ENCODE measurements at regions not wholly inside any gene's neighbourhood (a gene's known extent, or its start where the extent isn't known, plus 50 kb on each side); places are given as distances from the start of the nearest gene placed in this dataset.

DNA sequence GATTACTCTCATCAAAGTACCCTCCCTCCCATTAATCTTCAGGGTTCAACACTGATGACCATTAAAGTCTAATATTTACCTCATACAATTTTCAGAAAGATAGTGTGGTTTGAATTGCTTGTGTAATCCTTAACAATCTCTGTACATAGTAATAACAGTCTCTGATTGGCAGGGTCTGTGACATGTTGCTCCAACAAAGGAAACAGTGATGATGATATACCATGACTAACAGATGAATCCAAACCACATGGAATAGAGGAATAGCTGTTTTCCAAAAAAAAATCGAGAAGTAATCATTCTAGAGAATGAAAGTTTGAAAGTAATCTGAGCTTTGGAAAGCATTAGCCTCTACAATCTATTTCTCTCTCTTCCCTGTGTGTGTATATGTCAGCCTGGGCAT, 610.1 kb upstream of the NEGR1 start:
- Histone ChIP-seq H3K36me3 (ENCODE audit: control insufficient read depth, insufficient read depth, low read length) (no peaks in the 10 kb centered on the region), H3K27me3 (ENCODE audit: control insufficient read depth, insufficient read depth, low read length) (no peaks in the 10 kb centered on the region), H3K4me3 (ENCODE audit: low read depth, low read length) (no peak overlapping the region)
- no peak for DNase-seq (ENCODE audit: low read depth)
- POLR2A ChIA-PET = no interaction called here
- CTCF ChIA-PET = no interaction called here
- TF ChIP-seq, protein P1, sequence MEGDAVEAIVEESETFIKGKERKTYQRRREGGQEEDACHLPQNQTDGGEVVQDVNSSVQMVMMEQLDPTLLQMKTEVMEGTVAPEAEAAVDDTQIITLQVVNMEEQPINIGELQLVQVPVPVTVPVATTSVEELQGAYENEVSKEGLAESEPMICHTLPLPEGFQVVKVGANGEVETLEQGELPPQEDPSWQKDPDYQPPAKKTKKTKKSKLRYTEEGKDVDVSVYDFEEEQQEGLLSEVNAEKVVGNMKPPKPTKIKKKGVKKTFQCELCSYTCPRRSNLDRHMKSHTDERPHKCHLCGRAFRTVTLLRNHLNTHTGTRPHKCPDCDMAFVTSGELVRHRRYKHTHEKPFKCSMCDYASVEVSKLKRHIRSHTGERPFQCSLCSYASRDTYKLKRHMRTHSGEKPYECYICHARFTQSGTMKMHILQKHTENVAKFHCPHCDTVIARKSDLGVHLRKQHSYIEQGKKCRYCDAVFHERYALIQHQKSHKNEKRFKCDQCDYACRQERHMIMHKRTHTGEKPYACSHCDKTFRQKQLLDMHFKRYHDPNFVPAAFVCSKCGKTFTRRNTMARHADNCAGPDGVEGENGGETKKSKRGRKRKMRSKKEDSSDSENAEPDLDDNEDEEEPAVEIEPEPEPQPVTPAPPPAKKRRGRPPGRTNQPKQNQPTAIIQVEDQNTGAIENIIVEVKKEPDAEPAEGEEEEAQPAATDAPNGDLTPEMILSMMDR (IDR thresholded peaks at IDR 0.05; ENCODE audit: insufficient read depth, low read depth, low read length) = no peak

- ChIA-PET POLR2A (no interaction called here), CTCF (no interaction called here)
- TF ChIP-seq, protein P1 (IDR thresholded peaks at IDR 0.05; ENCODE audit: insufficient read depth, low read depth, low read length) = no peak
- H3K36me3 ChIP-seq (ENCODE audit: control insufficient read depth, insufficient read depth, low read length) = no peaks in the 10 kb centered on the region
- no peak for DNase-seq (ENCODE audit: low read depth)
- no peaks in the 10 kb centered on the region for H3K27me3 ChIP-seq (ENCODE audit: control insufficient read depth, insufficient read depth, low read length)
- H3K4me3 ChIP-seq (ENCODE audit: low read depth, low read length) = no peak overlapping the region
These were observed 609.6 kb upstream of the NEGR1 start for GRCh38 chr1:72891976-72892375.

GRCh38 chr1:72885841-72886240, 603.5 kb upstream of the NEGR1 start:
- no peak for DNase-seq (ENCODE audit: low read depth)
- Histone ChIP-seq H3K4me3 (ENCODE audit: low read depth, low read length) (no peak overlapping the region), H3K27me3 (ENCODE audit: control insufficient read depth, insufficient read depth, low read length) (no peaks in the 10 kb centered on the region), H3K36me3 (ENCODE audit: control insufficient read depth, insufficient read depth, low read length) (no peaks in the 10 kb centered on the region)
- POLR2A ChIA-PET = no interaction called here
- TF ChIP-seq, protein P1 (IDR thresholded peaks at IDR 0.05; ENCODE audit: insufficient read depth, low read depth, low read length) = no peak
- CTCF ChIA-PET = no interaction called here

DNA sequence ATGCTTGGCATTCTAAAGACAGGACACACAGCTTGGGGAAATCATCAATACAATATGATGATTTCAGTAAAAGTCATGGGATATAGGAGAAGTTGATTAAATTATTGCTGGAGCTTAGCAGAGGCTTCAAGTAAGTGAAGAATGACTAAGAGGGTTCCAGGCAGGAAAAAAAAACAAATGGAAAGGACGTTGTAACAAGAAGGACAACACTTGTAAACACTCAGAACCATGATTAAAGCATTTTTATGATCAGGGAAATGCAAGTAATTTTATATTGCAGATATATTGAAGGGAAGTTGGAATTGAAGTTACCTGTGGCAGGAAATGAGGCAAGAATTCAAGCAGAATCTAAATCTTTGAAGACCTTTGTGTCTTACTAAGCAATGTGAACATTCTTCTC, 602.7 kb upstream of the NEGR1 start:
- TF ChIP-seq, protein P1 (IDR thresholded peaks at IDR 0.05; ENCODE audit: insufficient read depth, low read depth, low read length) = no peak
- CTCF ChIA-PET = no interaction called here
- DNase-seq (ENCODE audit: low read depth) = no peak
- H3K4me3 ChIP-seq (ENCODE audit: low read depth, low read length) = no peak overlapping the region
- H3K36me3 ChIP-seq (ENCODE audit: control insufficient read depth, insufficient read depth, low read length) = no peaks in the 10 kb centered on the region
- no peaks in the 10 kb centered on the region for H3K27me3 ChIP-seq (ENCODE audit: control insufficient read depth, insufficient read depth, low read length)
- POLR2A ChIA-PET = no interaction called here

- ChIA-PET POLR2A (no interaction called here), CTCF (no interaction called here)
- DNase-seq (ENCODE audit: low read depth) = no peak
- TF ChIP-seq, protein P1 (IDR thresholded peaks at IDR 0.05; ENCODE audit: insufficient read depth, low read depth, low read length) = no peak
- H3K27me3 ChIP-seq (ENCODE audit: control insufficient read depth, insufficient read depth, low read length) = no peaks in the 10 kb centered on the region
- no peaks in the 10 kb centered on the region for H3K36me3 ChIP-seq (ENCODE audit: control insufficient read depth, insufficient read depth, low read length)
- H3K4me3 ChIP-seq (ENCODE audit: low read depth, low read length) = no peak overlapping the region
These were observed 587.5 kb upstream of the NEGR1 start for GRCh38 chr1:72869873-72870272.

All from BJ (cell line).